CD4-positive, alpha-beta T cell treated with Interleukin-17A for 4 hours (primary cell): ENCODE measurements at regions not wholly inside any gene's neighbourhood (a gene's known extent, or its start where the extent isn't known, plus 50 kb on each side); places are given as distances from the start of the nearest gene placed in this dataset.

Experiments used
- DNase-seq: peaks from one replicate; pipeline ENCODE4 v3.0.0-alpha.2; 2020; ENCODE audit warnings: mixed read lengths

- DNase-seq: no peak
Measured at GRCh38 chr6:128827675-128828464, 55.1 kb upstream of the LAMA2 start.

- DNase-seq: no peak
Measured at GRCh38 chr6:128826606-128827005, 56.3 kb upstream of the LAMA2 start.

DNA sequence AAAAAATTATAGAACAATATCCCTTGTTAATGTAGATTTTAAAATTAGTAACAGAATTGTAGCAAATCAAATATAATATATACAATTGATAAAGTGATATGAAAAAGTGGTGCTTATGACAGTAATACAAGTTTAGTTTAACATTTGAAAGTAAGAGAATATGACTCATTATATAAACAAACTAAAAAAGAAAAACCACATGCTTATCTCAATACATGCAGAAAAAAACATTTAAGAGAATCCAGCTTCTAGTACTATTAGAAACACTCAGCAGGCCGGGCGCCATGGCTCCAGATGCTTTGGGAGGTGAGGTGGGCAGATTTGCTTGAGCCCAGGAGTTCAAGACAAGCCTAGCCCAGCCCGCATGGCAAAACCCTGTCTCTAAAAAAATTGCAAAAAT lies 60.7 kb upstream of the LAMA2 start:
- DNase-seq: no peak

GRCh38 chr6:128821116-128821515 lies 61.8 kb upstream of the LAMA2 start:
- no peak for DNase-seq

DNA sequence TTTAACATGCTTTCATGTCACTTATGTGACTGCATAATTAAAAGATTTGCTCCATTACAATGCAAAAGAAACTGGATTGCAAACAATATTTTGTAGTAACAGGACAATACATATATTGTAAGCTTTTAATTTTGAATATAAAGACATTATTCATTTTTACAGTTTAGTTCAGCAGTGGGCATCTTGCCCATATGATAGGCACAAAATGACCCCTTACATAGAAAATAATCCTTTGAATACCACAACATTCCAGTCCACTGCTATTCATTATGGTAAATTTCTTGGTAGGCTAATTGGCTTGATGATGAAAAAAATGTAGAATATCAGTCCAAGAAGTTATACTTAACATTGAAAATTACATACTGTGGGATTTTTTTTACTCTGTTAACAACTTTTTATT lies 74.1 kb upstream of the LAMA2 start:
- no peak for DNase-seq

DNA sequence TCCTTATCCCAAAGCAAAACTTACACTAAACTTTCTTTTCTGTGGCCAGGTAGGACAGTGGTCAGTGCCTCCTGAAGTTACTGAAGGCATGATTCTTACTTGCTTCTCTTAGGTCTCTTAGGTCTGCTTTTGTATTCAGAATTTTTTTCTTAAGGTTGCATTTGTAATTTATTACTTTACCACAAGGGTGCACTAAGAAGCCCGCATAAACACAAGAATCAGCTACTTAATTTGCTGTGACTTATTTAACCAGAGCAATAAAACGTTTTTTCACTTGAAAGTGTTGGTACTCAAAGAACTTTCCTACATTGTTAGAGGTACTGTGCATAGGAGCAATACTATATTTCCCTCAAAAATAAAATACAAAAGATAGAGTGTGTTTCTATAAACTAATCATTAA lies 75.4 kb upstream of the LAMA2 start:
- DNase-seq: no peak

- no peak for DNase-seq
Measured at GRCh38 chr6:128806261-128806660, 76.7 kb upstream of the LAMA2 start.

DNA sequence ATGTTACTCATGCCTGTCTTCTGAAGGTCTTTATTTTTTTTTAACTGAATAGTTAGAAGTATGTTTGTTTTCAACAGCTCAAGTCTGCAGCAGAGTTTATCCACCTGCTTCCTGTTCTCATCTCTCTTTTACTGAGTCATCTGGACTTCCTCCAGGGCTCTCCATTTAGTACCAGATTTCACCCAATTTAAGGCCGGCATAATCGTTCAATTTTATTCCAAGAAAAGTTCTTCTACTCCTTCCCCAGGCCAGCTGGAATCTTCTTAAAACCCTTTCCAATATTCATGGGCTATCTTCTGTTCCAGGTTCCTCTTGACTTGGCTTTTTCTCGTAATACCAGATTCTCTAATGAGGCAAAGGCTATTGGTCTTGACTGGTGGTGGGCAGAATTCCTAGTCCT lies 79.0 kb upstream of the LAMA2 start:
- DNase-seq: no peak

DNA sequence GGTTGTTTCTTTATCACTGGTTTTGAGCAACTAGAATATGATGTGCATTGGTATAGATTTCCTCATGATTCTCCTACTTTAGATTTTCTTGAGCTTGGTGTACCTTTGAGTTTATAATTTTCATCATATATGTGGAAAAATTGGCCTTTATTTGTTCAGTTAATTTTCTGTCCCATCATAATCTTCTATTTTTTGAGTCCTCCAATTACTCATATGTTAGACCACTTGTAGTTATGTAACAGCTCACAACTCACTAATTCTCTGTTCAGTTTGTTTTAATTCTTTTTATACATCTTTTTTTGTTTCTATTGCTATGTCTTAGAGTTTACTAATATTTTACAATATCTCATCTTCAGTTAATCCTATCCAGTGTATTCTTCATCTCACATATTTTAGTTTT lies 81.3 kb upstream of the LAMA2 start:
- no peak for DNase-seq

DNA sequence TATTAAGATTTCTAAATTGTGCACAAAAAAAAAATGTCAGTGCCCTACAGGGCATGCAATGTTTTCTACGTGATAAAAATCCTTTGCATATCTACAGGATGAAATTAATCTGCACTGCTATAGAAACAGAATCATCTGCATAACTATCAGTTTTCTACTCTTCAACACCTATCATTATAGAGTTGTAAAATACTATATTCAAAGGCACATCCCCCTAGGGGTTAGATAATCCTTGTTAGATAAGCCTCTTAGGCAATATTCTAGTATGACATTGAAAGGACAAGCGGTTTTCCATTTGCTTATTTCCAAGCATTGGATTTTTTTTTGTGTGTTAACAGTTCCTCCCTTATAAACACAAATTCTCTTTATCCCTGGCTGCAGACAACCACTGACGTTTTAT lies 98.7 kb upstream of the LAMA2 start:
- DNase-seq: no peak

GRCh38 chr6:128768187-128768586 lies 114.8 kb upstream of the LAMA2 start:
- DNase-seq: no peak

GRCh38 chr6:128767705-128768104 lies 115.2 kb upstream of the LAMA2 start:
- DNase-seq: no peak

- no peak for DNase-seq
Measured at GRCh38 chr6:128767150-128767549, 115.8 kb upstream of the LAMA2 start.

- no peak for DNase-seq
Measured at GRCh38 chr6:128763599-128764300, 119.2 kb upstream of the LAMA2 start.

DNA sequence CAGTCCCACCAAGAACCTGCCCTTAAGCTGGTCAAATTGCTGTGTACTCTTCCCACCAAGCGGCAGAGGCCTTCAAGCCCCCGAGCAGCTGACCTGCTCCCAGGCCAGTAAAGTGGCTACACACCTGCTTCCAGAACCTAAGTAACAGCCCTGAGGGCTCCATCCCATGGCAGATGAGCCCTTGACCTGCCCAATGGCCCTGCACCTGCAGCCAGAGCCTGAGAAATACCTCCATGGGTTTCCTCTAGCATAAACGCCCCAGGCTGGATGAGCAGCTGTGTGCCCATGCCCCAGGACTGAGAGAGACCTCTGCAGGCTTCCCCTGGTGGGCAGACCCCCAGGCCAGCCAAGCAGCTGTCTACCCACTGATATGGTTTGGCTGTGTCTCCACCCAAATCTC lies 123.0 kb upstream of the LAMA2 start:
- no peak for DNase-seq

DNA sequence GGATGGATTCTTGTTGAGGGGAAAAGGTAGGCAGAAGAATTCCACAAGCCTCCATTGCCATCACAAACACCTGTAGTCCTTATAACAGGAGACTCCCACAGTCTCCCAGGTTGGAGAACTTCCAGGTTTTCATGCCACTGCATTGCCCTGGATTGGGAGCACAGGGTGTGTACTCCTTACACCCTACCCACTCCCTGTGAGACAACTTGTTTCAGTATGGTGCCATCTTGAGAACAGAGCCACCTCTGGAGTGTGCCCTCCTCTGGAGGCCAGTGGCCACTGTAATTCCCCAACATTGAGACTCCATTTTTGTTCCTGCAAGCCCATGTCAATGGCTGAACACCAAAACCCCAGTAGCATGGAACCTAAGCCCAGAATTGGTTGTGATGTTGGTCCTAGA lies 123.5 kb upstream of the LAMA2 start:
- no peak for DNase-seq

GRCh38 chr6:128757961-128758360 lies 125.0 kb upstream of the LAMA2 start:
- DNase-seq: no peak

DNA sequence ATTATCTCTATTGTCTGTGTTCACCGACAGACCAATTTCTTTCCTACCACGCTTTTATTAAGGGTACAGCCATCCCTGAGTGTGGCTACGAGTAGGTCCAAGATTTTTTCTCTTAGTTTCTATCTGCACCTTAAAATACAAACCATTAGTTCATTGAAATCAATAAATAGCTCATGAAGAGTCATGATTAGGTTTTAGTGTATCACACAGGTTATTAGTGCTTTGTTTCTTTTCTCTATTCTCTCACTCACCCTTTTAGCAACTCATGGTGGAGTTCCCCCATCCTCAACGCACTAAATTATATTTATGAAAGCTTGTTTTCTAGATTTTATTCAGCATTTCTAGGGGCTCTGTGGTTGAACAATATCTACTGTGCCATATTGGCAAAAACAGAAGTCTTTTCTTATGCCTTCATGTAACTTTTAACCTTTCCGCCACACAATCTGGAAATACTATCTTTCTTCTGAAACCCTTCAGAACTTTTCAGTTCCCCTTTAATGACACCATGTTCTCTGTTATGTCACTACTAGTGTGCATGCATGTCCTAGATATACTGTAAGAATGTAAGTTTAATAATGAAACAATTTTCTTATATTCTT lies 128.2 kb upstream of the LAMA2 start:
- DNase-seq: no peak

- no peak for DNase-seq
Measured at GRCh38 chr6:128743974-128744765, 138.8 kb upstream of the LAMA2 start.

GRCh38 chr6:128742900-128743299 lies 140.0 kb upstream of the LAMA2 start:
- no peak for DNase-seq

- no peak for DNase-seq
Measured at GRCh38 chr6:128740951-128741350, 142.0 kb upstream of the LAMA2 start.

GRCh38 chr6:128739112-128739511 lies 143.8 kb upstream of the LAMA2 start:
- no peak for DNase-seq

DNA sequence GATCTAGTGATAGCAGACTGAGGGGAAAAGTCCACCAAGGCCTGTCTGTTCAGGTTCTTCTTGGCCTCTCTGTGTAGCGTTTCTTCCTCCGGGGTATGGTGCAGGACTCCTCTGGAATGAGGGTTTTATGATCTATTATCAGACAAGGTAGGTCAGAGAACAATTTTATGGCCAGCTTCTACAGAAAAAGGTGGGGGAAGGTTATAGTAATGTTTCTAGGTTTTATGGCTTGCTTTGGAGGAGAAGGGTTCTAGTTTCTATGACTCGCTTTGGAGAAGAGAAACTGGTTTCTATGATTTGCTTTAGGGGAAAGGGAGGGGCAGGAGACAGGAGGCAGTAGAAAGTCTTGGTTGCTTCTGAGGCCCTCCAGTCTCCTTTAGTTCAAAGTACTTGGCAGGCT lies 144.8 kb upstream of the LAMA2 start:
- DNase-seq: no peak
